HG03460 (cell line): ENCODE measurements at regions not wholly inside any gene's neighbourhood (a gene's known extent, or its start where the extent isn't known, plus 50 kb on each side); places are given as distances from the start of the nearest gene placed in this dataset.
A peak's percentile ranks its signal among the peaks of the same experiment; 100 is the strongest.

Source experiments
- ATAC-seq: cut with Tn5 transposase; IDR thresholded peaks from one replicate; pipeline ENCODE4 v1.9.1; 2021; ENCODE audit not compliant: unreplicated experiment

- ATAC-seq: no peak
These were observed 100.0 kb upstream of the STX18 start for GRCh38 chr4:4641661-4642495.

DNA sequence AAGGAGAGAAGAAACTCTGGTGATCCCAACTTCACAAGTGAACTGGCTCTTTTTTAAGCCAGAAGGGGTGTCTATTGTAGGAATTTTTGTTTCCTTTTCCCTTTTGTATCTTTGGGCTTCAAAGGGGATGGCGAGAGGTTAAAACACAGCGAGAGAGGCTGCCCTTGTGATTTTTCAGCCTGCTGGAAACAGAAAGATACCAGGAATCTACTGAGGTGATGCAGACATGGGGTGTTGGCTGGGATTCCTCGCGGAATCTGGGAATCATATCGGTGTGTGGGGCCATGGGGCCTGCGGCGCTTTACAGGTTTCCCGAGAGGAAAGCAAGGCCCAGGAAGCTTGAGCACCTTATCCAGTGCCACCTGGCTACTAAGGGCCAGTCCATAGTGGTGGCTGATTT, 99.4 kb upstream of the STX18 start:
- no peak for ATAC-seq

GRCh38 chr4:4640692-4641091, 98.8 kb upstream of the STX18 start:
- no peak for ATAC-seq

DNA sequence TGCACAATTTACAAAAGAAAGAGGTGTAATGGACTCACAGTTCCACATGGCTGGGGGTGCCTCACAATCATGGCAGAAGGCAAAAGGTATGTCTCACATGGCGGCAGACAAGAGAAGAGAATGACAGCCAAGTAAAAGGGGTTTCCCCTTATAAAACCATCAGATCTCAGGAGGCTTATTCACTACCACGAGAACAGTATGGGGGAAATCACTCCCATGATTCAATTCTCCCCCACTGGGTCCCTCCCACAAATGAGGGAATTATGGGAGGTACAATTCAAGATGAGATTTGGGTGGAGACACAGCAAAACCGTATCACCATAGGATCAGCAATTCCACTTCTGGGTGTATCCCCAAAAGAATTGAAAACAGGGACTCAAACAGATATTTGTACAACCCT, 97.5 kb upstream of the STX18 start:
- ATAC-seq: no peak

DNA sequence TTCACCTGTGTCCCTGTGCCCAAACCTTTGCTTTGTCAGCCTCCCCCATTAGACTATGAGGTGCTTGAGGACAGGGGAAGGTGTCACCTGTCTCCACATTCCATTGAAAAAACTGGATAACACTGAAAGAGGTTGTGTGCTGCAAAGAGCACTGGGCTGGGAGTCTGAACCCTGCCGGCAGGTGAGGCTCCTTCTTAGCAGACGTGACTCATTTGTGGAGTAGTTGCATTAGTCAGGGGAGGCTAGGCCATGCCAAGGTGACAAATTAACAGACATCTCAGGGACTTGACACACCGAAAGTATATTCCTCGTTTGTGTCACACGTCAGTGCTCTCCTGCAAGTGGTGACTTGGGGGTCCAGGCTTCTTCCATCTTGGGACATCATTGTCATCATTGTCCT, 95.9 kb upstream of the STX18 start:
- ATAC-seq: peak; percentile 67

- ATAC-seq: no peak
These were observed 91.6 kb upstream of the STX18 start for GRCh38 chr4:4633431-4633830.

DNA sequence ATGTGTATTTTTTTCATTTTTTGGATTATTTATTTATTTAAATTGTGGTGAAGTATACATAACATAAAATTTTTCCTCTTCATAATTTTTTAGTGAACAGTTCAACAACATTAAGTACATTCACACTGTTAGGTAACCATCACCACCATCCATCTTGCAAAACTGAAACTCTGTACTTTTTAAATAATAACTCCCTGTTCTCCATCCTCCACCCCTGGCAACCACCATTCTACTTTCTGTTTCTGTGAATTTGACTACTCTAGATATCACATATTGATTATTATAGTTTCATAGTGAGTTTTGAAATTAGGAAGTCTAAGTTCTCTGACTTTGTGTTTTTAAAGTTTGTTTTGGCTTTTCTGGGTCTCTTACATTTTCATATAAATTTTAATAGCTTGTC, 89.3 kb upstream of the STX18 start:
- peak; percentile 94 for ATAC-seq

DNA sequence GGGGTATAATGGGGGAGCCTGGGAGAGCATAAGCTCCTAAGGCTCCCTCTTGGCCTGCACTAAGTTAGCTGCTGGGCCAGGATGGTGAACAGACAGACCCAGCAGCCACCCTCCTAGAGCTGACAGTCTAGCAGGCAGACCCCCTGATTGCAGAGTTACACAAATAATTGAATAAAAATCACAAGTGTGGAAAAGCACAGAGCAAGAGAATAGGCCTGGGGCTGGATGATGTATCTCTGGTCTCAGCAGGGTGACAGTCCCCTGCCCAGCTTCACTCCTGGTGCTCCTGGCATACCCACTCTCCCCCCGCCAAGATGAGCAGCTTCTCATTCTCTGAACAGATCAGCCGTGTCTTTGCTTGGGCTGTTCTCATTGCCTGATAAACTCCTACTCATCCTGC, 86.1 kb upstream of the STX18 start:
- ATAC-seq: no peak

DNA sequence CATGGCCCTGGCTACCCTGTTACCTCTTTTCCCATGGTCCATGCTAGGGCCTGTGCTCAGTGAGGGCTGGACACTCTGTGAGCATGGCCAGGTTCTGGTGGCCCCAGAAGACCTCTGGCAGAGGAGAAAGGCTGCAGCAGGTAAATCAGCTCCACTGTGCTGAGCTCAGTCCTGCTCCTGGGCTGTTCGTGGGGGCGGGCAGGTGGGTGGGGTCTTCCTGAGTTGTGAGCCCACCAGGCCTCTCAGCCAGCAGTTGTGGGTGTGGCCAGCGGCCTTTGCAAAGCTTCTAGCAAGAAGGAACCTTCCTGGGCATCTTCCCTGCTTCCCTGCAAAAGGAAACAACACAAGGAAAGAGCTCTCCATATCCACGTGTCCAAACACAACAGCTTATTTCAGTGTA, 85.3 kb upstream of the STX18 start:
- no peak for ATAC-seq

GRCh38 chr4:4625488-4625887, 83.6 kb upstream of the STX18 start:
- no peak for ATAC-seq

DNA sequence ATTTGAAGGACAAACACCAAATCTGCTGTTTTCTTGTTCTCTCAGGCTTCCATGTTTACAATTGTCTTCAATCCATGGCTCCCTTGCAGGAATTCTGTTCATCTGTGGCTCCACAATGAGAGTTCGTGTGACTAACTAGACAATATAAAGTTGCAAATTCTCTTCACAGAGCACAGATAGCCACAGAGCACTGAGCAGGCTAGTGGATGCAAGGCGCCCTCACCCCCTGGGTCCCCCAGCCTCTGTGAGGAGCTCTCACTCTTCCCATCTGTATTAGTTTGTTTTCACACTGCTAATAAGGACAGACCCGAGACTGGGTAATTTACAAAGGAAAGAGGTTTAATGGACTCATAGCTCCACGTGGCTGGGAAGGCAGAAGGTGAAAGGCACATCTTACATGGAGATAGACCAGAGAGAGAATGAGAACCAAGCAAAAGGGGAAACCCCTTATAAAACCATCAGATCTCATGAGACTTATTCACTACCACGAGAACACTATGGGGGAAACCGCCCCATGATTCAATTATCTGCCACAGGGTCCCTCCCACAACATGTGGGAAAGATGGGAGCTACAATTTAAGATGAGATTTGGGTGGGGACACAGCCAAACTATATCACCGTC, 82.5 kb upstream of the STX18 start:
- no peak for ATAC-seq

- ATAC-seq: no peak
These were observed 78.0 kb upstream of the STX18 start for GRCh38 chr4:4619821-4620220.

DNA sequence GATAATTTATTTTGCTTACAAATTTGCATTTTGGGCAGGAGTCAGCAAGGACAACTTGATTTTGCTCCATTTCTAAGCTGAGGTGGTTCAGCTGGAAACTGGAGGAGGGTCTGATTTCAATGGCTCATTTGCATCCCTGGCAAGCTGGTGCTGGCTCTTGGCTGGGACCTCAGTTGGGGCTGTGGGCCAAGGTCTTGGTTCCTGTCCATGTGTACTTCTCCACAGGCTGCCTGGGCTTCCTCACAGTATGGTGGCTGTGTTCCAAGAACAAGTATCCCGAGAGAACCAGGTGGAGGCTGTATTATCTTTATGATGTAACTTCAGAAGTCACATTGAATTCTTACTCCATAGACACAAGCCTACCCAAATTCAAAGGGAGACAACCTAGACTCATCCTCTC, 77.0 kb upstream of the STX18 start:
- ATAC-seq: no peak

DNA sequence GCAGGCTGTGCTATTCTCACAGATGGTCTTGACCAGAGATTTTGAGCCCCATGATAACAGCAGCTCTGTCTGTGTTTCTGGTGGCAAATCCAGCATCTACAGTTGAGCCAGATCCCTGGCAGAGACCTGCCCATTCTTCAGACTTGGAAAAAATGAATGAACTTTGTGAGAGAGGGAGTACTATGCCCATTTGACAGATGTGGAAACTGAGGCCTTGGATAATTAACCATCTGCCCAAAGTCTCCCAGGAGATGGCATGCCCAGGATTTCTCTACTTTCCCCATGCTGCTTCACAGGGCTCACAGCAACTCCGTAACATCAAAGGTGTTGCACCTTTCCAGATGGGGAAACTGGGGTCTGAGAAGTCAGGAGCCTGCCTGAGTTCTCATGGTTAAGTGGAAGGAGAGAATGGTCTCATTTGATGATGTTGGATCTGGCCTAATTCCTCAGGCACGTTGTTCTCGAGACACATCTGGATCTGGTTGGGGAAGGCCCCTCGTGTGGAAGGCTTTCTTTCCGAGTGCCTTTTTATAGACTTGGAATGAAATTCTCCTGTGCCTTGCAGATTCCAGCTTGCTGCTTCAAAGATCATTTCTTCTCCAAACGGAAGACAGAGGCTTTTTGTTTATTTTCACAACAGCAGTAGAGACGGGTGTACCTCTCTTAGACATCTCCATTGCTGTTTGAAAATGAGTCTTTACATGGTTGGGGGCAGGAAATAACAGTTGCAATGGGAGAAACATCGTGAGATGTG, 73.3 kb upstream of the STX18 start:
- no peak for ATAC-seq

DNA sequence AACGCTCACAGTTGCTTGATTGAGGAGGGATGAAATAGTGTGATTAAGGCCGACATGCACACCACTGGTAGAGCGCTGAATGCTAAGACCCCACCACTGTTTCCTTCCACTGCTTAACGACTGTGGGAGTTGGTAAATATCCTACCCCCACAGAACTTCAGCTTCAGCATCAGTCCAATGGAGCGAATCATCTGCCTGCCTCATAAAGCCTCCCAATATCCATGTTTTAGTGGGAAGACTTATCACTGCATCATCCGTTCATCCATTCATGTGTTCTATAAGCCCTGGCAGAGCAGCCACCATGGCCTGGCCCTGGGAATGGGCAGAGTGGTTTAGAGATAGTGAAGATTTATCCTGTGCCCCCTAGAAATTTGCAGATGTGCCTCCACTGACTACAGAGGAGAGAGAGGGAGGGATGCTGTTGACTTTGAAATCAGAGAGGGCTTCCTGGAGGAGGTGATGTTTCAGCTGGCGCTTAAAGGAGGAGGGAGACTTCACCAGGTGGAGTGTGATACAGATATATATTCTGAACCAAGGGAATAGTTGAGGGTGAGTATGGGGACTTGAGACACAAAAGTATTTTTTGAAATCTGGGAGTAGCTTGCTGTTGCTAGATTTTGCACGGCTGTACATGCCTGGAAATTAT, 71.9 kb upstream of the STX18 start:
- ATAC-seq: no peak

GRCh38 chr4:4613126-4613465, 71.2 kb upstream of the STX18 start:
- ATAC-seq: no peak

DNA sequence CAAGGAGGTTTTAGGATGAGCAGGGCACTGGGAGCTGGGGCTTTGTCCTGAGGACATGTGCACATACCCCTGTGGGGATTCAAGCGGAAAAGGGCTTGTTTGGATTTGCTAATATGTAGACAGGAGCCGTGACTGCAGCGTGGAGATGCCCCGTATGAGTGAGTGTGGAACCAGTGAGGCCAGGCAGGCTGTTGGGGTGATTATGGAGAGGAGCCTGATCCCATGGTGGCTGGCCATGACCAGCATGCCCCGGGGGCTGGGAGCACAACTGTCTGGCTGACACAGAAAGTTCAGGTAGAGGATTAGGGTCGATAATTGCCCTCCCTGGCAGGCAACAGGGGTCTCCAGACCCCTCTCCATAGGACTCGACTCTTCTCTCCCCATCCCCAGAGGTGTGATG, 68.8 kb upstream of the STX18 start:
- no peak for ATAC-seq

GRCh38 chr4:4609622-4610334, 67.9 kb upstream of the STX18 start:
- ATAC-seq: no peak

GRCh38 chr4:4608214-4608537, 66.3 kb upstream of the STX18 start:
- no peak for ATAC-seq

DNA sequence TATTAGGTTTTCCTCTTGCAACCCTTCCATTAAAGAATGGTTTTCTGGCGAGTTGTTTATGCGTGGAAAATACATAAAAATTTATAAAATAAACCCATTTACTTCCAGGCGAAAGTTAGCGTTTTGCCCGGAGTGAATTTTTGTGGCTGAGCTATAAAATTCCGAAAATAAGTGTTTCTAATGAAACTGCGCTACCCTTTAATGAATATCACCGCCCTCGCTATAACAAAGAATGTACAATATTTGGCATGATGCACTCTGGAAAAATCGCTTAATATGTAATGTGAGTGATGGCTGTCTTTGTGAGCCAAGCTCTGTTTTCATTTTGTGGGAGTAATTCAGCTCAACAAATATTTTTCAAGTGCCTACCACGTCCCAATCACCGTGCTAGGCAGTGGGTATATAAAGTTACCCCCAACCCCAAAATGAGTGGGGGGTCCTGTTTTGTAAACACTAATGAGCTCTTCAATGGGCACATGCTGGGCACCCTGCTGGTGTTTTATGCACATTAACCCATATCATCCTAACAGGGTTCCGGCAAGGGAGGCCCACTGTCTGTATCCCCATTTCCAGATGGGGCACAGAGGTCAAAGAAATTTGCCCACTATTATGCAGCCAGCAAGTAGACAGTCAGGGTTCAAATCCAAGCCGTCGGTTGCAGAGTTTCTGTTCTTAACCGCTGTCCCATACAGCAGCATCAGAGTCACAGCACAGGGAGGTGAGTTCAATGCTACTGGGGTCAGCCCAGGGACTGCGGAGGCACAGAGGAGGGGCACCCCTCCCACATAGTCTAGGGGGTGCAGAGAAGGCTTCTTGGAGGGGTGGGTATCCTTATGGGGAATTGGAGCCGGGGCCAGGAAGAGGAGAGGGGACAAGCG, 65.7 kb upstream of the STX18 start:
- no peak for ATAC-seq
